ENCODE measurements at regions not wholly inside any gene's neighbourhood (a gene's known extent, or its start where the extent isn't known, plus 50 kb on each side); places are given as distances from the start of the nearest gene placed in this dataset.

- DNase-seq: no peak
- Histone ChIP-seq H3K4me3 (no peak overlapping the region), H3K9me3 (no peaks in the 10 kb centered on the region), H3K4me1 (no peaks in the 10 kb centered on the region), H3K27ac (no peak overlapping the region), H3K27me3 (no peaks in the 10 kb centered on the region), H3K36me3 (no peaks in the 10 kb centered on the region)
- TF ChIP-seq, protein P1, sequence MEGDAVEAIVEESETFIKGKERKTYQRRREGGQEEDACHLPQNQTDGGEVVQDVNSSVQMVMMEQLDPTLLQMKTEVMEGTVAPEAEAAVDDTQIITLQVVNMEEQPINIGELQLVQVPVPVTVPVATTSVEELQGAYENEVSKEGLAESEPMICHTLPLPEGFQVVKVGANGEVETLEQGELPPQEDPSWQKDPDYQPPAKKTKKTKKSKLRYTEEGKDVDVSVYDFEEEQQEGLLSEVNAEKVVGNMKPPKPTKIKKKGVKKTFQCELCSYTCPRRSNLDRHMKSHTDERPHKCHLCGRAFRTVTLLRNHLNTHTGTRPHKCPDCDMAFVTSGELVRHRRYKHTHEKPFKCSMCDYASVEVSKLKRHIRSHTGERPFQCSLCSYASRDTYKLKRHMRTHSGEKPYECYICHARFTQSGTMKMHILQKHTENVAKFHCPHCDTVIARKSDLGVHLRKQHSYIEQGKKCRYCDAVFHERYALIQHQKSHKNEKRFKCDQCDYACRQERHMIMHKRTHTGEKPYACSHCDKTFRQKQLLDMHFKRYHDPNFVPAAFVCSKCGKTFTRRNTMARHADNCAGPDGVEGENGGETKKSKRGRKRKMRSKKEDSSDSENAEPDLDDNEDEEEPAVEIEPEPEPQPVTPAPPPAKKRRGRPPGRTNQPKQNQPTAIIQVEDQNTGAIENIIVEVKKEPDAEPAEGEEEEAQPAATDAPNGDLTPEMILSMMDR (IDR thresholded peaks at IDR 0.05): no peak
- no peak for TF ChIP-seq POLR2A (IDR thresholded peaks at IDR 0.05)
These were observed 53.3 kb upstream of the SLC6A11 start for GRCh38 chr3:10762611-10763247.

DNA sequence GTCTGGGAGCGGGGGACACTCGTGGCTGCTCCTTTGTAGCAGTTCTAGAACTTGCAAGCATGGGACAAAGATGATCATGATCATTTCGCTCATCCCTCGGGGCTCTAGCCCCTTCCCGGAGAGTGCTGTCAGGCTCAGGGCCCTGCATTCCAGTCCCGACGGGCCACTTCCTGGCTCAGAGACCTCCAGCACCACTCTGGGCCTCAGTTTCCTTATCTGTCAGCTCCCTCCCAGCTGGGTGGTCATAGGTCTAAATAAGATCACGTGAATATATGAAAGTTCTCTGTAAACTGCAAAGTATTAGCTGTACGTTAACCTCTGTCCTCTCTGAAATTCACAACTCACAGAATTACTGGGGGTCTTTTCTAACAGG, 52.8 kb upstream of the SLC6A11 start:
- no peak for DNase-seq
- Histone ChIP-seq H3K9me3 (no peaks in the 10 kb centered on the region), H3K4me3 (no peak overlapping the region), H3K27me3 (no peaks in the 10 kb centered on the region), H3K4me1 (no peaks in the 10 kb centered on the region), H3K36me3 (no peaks in the 10 kb centered on the region), H3K27ac (no peak overlapping the region)
- TF ChIP-seq, protein P1 (IDR thresholded peaks at IDR 0.05): no peak
- TF ChIP-seq POLR2A (IDR thresholded peaks at IDR 0.05): no peak

GRCh38 chr3:10763817-10764258, 52.2 kb upstream of the SLC6A11 start:
- Histone ChIP-seq H3K9me3 (no peaks in the 10 kb centered on the region), H3K27ac (no peak overlapping the region), H3K36me3 (no peaks in the 10 kb centered on the region), H3K4me3 (no peak overlapping the region), H3K27me3 (no peaks in the 10 kb centered on the region), H3K4me1 (no peaks in the 10 kb centered on the region)
- TF ChIP-seq POLR2A (IDR thresholded peaks at IDR 0.05): no peak
- TF ChIP-seq, protein P1 (IDR thresholded peaks at IDR 0.05): no peak
- DNase-seq: no peak

- no peak for DNase-seq
These were observed 51.6 kb upstream of the SLC6A11 start for GRCh38 chr3:10764259-10765051.

DNA sequence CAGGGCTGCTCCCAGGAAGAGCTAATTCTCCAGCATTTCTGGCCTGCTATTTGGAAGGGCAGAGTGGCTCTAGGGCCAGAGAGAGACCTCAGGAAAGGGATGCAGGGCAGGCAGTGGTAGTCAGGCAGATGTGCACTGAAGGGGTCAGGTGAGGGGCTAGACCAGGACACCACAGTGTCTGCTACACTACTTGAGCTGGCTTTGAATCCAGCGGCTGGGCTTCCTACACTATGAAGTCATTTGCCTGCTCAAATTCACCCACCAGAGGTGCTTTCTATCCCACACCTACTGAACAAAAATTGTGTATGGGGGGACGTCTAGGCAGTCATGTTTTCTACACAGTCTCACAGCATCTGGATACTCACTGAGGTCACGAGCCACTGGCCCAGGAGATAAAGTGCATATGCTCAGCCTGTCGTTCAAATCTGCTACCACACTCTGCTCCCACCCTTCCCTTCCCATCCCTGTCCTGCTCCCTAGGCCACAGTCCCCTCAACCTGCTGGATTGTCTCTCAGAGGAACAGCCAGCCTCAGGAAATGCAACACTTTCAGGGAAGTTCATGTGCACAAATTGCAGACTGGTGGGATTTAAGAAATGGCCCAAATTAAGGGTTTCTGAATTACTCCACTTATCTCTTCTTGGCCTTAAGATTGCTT, 49.9 kb upstream of the SLC6A11 start:
- no peaks in the 10 kb centered on the region for H3K27me3 ChIP-seq
- DNase-seq: no peak
- H3K9me3 ChIP-seq: no peaks in the 10 kb centered on the region
- TF ChIP-seq, protein P1 (IDR thresholded peaks at IDR 0.05): no peak
- TF ChIP-seq POLR2A (IDR thresholded peaks at IDR 0.05): no peak
- H3K36me3 ChIP-seq: no peaks in the 10 kb centered on the region
- no peak overlapping the region for H3K27ac ChIP-seq
- H3K4me1 ChIP-seq: no peaks in the 10 kb centered on the region
- H3K4me3 ChIP-seq: no peak overlapping the region

More at GRCh38 chr3:10764259-10765051, 51.6 kb upstream of the SLC6A11 start:
- Histone ChIP-seq H3K4me1 (no peaks in the 10 kb centered on the region), H3K27ac (no peak overlapping the region), H3K4me3 (no peak overlapping the region), H3K9me3 (no peaks in the 10 kb centered on the region), H3K36me3 (no peaks in the 10 kb centered on the region), H3K27me3 (no peaks in the 10 kb centered on the region)
- TF ChIP-seq POLR2A (IDR thresholded peaks at IDR 0.05): no peak
- TF ChIP-seq, protein P1 (IDR thresholded peaks at IDR 0.05): no peak

Measured in Peyer's patch (tissue), 4 donors.